A549 (cell line): ENCODE measurements at regions not wholly inside any gene's neighbourhood (a gene's known extent, or its start where the extent isn't known, plus 50 kb on each side); places are given as distances from the start of the nearest gene placed in this dataset.

Experiments
- CEBPB ChIP-seq, 2 experiments: fragments of >200 bp in 1 of 2; sonication (Bioruptor Twin) in 1 of 2; formaldehyde crosslinking in 1 of 2; IDR thresholded peaks; 2 replicates each; pipeline ENCODE4 v1.6.1; 2012 to 2016
- RFX5 ChIP-seq: fragments of 450-650 bp; IDR thresholded peaks from 2 replicates; pipeline ENCODE4 v1.7.1; 2014; ENCODE audit warnings: antibody characterized with exemption, mild to moderate bottlenecking, moderate library complexity
- RNF2 ChIP-seq: fragments of 200-600 bp; sonication (generic); IDR thresholded peaks from 2 replicates; pipeline ENCODE4 v1.6.1; 2016; ENCODE audit warnings: low read depth, mild to moderate bottlenecking, antibody characterized with exemption, moderate library complexity, borderline replicate concordance
- TF ChIP-seq, protein P1 (sequence below): fragments of >200 bp; sonication (Bioruptor Twin); formaldehyde crosslinking; IDR thresholded peaks from 3 replicates; pipeline ENCODE4 v1.5.1; 2016

- TF ChIP-seq RFX5 = no peak
- TF ChIP-seq RNF2 = no peak
- TF ChIP-seq, protein P1, sequence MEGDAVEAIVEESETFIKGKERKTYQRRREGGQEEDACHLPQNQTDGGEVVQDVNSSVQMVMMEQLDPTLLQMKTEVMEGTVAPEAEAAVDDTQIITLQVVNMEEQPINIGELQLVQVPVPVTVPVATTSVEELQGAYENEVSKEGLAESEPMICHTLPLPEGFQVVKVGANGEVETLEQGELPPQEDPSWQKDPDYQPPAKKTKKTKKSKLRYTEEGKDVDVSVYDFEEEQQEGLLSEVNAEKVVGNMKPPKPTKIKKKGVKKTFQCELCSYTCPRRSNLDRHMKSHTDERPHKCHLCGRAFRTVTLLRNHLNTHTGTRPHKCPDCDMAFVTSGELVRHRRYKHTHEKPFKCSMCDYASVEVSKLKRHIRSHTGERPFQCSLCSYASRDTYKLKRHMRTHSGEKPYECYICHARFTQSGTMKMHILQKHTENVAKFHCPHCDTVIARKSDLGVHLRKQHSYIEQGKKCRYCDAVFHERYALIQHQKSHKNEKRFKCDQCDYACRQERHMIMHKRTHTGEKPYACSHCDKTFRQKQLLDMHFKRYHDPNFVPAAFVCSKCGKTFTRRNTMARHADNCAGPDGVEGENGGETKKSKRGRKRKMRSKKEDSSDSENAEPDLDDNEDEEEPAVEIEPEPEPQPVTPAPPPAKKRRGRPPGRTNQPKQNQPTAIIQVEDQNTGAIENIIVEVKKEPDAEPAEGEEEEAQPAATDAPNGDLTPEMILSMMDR = no peak
- no peak for TF ChIP-seq CEBPB (IDR thresholded peaks at IDR 0.05)
Measured at GRCh38 chr3:25849091-25849490, 59.2 kb downstream of the OXSM start.
